Stimulated activated CD4-positive, alpha-beta T cell treated with anti-CD3 and anti-CD28 coated beads, Interleukin-4, amount 100 ng/mL, for 4 hours (primary cell): ENCODE measurements at regions not wholly inside any gene's neighbourhood (a gene's known extent, or its start where the extent isn't known, plus 50 kb on each side); places are given as distances from the start of the nearest gene placed in this dataset.

Experiments
- DNase-seq, 2 experiments: peaks; one replicate each; pipeline ENCODE4 v3.0.0-alpha.2; 2020

DNA sequence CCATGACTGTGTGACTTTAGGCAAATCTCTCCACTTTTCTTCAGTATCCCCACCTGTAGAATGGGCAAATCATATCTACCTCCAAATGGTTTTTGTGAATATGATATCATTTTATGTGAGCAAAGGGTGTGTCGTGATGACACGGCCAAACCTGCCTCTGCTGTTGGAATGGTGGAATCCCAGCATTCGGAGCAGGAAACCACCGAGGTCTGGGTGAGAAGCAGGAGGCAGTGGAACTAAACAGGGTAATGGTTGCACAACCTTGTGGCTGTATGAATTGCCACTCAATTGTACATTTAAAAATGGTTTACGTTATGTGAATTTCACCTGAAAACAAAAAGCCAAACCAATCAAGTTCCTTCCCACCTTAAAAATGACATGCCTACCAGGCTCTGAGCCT lies 131.4 kb upstream of the ZMIZ1 start:
- DNase-seq = no peak

DNA sequence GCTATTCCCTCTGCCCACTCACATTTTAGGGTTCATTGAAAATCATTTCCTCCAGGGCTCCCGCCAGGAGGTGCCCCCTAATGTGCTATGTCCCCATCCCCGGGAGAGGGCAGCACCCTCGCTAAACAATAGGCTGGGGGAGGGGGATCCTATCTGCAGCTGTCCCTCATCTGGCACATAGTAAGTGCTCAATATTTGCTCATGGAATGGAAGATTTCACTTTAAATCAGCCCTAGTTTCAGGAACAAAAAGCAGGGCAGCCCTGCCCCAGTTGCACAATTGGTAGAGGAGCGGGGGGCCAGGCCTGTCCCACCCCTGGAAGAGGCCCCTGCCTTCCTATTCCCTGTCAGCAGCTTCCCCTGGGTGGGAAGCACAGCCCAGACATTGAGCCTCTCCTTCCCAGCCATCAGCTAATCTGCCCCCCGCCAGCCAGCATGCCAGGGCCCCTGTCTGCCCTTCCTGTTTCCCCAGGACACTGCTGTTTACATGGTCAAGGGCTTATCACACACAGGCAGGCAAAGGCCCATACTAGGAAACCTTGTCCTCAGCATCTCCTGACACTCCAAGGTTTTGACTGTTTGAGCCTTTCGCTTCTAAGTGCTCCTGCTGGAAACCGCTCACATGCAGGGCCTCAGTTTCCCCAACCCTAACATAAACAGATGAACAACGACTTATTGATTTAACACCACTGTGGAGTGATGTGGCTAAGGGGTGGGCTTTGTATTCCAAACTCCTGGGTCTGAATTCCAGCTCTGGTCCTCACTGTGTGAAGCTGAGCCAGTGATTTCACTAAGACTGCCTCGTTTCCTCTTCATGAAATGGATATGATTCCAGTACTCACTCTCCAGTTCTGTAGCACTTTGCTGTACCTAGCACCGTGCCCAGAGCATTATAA lies 130.7 kb upstream of the ZMIZ1 start:
- no peak for DNase-seq

DNA sequence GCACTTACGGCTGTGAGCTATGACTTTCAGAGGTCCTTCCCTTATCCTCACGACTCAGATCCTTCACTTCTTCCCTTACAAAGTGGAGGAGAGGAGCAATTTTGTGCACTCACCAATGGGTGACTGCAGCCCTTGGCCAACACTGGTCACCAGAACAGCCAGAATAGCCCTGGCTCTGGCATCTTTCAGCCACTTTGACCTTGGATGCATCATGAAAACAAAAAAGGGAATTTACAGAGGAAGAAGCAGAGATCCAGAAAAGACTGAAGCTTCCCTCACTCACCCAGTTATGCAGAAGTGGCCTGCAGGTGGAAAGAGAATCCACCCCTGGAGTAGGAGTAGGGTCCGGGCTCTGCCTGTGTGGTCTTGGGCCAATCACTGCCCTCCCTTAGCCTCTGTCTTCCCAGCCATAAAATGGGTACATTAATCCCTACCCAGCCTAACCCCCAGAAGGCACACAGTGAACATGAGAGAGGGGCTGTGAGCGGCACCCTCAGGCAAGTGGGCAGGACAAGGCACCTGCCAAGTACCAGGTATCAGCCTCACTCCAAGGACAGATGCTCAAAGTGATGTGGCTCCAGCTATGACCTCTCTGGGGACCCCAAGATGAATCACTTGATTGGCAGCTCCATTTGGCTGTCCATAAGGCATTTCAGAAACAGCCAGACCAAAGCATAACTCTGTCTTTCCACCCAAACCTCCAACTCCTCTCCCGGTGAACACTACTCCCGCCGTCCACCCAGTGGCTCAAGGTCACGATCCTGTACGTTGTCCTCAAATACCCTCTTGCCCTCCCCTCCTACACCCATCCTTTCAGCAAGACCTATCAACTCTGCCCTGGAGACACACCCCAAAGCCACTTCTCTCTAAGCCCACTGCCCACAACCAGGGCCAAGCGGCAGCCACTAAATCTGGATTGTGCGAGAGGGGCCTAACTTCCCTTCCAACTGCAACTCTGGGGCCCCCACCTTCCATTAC lies 129.8 kb upstream of the ZMIZ1 start:
- no peak for DNase-seq

DNA sequence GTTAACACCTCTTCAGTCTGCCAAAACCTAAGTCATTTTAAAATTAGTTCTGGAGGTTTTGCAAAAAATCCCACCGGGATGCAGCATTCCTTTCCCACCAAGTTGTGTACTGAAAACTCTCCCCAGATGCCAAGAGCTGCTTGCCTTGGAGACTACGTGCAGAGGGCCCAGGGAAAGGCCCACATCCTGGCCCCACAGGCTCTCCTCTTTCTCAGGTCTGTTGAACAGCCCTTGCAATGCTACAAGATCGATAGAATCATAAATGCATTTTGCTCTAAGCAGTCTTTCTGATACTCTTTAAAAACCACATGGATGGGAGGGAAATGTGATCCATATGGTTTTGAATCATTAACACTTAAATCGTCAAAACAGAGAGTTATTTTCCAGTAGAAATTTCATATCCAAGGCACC lies 126.7 kb upstream of the ZMIZ1 start:
- DNase-seq = no peak

DNA sequence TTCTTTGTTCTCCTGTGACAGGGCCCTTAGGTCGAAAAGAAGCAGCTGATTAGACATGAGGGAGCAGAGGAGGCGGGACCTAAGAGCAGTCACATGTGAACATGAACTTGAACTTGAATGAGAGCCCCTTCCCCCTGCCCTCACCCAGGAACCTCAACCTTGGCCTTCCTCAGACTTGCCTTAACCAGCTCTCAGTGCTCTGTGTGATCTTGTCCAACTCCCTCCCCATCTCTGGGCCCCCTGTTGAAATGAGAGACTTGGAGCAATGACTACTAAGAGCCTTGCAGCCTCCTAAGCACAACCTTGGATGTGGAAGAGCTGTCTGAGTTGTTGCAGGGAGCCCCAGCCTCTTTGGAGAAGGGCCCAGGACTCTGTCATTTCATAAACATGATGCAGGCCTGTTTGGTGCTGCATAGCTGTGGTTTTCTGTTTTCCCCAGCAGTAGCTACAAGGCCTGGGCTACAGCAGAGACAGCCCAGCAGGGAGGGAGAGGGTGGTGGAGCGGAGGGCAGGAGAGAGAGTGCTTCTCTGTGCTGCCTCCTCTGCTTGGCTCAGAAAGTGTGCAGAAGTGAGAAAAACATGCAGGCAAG lies 123.9 kb upstream of the ZMIZ1 start:
- no peak for DNase-seq

DNA sequence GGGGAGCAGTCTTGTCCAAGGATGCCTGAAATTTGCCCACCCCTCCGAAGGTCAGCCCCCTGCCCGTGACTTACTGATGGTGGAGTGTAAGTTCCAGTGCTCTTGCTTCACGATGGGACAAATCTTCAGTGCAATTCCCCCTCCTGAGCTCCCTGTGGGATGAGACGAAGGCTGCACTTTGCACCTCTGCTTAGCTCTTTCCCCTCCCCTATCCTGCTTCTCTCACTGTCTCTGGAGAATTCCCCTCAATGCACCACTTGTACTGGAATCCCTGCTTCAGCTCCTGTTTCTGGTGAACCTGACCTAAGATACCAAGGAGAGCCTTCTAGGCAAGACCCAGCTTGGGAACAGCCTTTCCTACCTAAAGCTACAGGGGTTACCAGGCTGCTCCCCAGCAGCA lies 122.9 kb upstream of the ZMIZ1 start:
- DNase-seq = no peak

DNA sequence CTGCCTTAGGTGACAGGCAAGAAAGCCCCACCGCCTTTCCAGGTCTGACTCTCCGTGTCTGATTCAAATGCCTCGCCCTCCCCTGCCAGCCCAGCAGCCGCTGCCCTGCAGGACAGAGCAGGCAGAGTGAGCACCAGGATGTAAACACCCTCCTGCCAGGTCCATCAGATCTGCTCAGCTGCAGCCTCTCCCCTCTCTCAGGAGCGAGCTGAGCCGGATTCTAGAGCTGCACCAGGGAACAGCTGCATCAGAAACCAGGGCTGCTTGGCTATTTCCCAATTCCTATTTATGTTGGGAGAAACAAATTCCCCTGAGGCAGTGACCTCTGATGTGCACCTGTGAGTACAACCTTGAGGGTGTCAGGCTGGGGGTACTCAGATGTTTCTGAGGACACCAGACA lies 121.5 kb upstream of the ZMIZ1 start:
- no peak for DNase-seq

DNA sequence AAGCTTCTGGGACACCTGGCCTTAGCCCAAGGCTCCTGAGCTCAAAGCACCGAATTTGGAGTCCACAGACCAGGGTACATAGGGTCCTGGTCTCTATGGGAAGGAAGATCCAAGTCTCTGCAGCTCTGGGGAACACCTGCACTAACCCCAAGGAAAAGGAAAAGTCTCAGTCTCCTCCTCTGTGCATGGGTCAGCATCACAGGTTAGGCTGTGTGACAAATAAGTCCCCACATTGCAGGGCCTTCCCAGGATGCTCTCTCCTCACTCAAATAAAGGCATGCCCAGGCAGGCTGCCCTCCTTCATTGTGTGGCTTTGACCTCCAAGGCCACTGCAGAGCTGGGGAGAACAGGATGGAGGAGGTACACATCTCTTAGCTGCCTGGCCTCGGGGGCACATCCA lies 121.0 kb upstream of the ZMIZ1 start:
- DNase-seq = no peak

DNA sequence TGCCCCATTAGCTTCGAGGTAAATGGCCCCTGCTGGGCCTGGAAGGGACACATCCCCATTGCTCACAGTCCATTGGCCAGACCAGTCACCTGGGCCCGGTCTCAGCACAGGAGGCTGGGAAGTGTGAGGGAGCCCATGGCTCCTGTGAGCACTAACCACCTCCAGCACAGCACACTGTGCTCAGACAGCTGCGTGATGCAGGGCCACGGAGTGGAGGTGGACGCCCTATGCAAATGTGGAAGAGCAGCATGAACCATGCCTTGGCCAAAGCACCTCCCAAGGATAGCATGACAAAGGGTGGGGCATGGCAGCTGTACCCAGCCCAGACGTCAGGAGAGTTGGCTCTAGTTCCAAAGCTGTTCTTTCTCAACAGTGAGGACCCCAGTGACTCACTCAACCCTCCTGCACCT lies 120.1 kb upstream of the ZMIZ1 start:
- DNase-seq = no peak

DNA sequence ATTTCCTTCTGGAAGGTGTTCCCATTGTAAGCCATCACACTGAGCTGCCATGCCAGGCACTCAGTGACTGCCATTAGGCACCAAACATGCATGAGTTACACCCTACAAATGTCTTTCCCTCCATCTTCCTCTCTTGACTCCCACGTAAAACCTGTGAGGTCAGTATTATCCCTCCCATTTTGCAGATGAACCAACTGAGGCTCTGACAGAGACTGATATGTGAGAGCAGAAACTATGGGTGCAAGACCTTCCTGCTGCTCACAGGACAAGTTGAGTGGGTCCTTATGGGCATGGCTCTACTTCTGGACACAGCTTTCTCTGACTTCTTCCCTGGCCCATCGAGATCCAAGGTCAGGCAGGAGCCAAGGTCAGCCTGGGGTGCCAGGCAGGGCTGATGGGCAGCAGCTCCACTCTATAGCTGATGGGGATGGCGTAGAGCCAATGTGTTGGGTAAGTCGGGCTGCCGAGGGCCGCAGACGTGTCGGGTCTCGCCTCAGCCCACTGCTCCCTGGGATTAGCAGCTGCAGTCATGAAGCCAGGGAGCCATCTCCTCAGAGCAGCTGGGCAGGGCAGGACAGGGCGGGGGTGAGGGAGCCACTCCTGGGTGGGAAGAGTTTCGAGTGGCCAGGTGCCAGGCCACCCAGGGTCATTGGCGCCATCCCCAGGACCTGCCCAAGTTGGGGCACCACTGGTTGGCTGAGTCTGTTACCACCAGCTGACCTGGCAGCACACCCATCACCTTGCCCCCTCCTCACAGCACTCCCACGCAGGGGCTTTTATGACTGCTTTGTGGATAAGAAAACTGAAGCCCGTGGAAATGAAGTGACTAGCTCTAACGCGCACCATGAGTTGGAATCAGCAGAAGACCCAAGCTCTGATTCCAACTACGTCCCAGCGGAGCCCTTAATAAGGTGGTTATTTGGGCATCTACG lies 117.8 kb upstream of the ZMIZ1 start:
- no peak for DNase-seq

DNA sequence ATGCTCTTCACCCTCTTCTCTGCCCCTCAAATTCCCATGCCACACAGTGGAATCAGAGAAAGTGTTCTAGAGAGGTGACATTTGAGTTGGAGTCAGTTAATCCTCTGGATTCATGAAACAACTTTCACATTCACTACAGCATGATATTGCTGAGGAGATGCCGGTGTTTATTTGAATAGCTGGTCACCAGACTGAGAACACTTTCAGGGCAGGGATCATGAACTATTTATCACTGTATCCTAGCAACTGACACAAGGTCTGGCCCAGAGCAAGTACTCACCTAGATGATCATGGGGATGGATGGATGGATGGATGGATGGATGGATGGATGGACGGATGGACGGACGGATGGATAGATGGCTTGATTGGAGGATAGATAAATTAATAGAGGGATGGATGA lies 116.7 kb upstream of the ZMIZ1 start:
- DNase-seq = no peak

DNA sequence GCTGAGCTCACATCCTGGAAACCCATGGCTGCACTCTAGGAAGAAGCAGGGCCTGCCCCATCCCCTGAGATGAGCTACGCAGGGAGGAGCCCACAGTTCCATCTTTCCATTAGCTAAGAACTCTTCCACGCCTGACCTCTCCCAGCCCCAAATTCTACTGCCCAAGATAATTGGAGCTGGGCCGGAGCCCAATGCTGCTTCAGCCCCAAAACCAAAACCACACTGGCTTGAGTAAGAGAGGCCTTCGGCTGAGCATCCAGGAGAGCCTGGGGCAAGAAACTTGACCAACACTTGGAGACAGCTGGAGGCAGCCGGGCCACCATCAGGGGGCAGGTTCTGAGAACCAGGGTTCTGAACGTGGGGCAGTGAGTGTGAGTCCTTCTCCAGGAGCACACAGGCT lies 116.1 kb upstream of the ZMIZ1 start:
- DNase-seq = no peak

DNA sequence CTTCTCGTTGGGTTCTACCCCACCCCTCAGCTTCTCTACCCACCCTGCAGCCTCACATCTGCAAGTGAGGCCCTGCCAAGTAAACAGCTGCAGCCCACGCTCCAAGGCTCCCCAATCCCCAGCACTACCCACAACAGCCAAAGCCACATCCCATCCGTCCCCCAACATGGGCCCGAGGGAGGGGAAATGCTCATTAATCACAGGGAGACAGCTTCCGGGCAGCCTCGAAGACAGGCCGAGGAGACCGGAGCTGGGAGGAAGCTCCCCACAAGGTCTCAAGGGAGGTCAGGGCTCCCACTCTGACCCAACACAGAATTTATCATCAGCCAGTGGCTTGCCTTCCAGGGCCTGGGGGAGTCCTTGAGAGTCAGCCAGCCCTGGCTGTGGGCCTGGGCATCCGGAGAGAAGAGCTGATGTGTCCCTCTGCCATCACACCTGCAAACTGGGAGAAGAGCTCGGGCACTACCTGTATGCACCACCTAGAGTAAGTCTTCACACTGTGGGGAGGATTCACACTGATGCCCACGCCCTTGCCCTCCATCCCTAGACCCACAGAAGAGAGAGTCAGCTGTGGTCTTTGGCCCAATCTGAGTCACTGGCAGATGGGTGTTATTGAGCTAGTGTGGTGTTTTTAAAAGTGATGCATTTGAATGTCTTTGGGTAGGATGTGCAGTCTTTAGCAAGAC lies 115.5 kb upstream of the ZMIZ1 start:
- no peak for DNase-seq

DNA sequence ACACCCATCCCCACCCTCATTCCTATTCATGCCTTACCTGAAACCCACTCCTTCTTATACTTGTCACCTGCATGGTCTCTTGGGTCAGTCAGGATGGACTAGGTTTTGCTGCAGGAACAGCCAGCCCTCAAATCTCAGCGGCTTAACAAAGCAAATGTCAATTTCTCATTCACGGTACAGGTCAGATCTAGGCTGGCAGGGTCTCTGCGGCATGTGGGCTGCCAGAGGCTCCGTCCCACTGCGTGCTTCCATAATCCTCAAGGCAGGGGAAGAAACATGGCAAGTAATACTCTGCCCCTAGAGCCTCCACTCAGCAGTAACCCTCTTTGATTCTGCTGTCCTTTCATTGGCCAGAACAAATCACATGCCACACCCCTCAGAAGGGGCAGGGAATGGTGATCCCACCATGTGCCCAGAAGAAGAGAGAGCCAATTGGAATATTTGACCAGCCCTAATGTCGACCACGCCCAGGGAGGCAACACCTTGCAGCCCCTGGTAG lies 114.9 kb upstream of the ZMIZ1 start:
- no peak for DNase-seq

DNA sequence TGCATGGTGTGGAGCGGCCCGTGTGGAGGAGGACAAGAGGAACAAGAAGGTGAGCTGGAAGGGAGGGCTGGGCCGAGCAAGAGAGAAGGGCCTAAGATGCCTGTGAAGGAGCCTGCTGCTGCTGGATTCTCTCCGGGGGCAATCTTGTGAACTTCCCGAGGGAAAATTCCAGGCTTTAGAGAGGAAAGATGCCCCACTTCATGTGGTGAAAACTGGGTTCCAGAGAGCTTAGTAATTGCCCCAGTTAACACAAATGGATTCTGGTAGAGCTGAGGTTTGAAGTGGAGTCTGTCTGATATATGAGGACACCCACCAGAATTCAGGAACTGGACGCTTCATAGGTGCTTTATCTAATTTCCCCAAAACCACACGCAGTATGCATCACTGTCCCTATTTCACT lies 114.1 kb upstream of the ZMIZ1 start:
- DNase-seq = no peak

DNA sequence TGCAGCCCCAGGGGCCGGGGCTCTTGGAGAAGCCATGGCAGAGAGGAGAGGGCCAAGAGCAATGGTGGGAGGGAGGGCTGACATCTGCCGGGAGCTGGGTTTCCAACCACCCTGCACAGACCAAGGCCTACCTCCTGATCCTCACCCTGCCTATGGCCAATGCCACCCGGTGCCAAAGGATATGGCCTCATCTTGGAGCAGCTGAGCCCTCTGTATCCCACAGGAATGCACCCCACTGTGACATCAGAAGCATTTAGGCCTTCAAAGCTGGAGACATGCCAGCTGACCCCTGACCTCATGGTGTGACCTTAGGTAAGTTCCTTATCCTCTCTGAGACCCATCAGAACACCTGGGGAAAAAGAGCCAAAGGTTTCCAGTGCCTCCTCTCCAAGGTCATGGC lies 113.6 kb upstream of the ZMIZ1 start:
- no peak for DNase-seq

DNA sequence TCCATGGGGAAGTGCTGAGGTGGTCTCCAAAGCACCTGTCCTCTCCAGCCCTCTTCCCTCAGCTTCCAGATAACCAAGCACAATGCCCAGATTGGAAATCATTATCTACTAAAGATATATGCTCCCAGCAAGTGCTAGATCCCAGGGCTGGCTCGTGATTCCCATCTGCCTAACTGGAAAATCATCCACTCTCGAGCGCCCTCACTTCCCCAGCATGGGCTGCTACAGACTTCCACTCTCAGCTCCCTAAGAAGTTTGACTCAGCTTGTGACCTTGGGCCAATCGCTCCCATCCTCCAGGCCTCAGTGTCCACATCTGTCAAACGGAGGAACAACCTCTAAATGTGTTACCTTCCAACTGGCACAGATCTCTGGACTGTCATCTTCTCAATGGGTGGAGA lies 112.4 kb upstream of the ZMIZ1 start:
- no peak for DNase-seq

DNA sequence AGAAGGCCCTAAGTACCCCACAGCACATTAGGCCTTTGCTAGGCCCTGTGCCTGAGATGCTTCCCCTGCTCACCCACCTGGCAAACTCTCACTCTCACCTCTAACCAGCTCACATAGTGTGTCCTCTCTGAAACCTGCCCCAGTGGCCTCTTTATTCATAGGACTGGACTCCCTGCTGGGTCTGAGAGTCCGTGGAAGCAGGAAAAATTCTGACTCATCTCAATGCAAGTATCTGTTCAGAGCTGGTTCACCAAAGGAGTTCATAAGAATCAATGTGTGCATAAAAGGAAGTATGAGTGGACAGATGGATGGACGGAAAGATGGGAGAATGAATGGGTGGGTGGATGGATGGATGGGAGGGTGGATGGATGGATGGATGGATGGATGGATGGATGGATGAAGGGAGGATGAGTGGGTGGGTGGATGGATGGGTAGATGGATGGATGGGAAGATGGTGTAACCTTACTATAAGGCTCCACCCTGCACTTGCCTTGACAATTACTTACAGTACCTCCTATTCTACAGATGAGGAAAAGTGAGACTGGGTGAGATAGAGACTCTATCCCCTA lies 111.2 kb upstream of the ZMIZ1 start:
- DNase-seq = no peak

DNA sequence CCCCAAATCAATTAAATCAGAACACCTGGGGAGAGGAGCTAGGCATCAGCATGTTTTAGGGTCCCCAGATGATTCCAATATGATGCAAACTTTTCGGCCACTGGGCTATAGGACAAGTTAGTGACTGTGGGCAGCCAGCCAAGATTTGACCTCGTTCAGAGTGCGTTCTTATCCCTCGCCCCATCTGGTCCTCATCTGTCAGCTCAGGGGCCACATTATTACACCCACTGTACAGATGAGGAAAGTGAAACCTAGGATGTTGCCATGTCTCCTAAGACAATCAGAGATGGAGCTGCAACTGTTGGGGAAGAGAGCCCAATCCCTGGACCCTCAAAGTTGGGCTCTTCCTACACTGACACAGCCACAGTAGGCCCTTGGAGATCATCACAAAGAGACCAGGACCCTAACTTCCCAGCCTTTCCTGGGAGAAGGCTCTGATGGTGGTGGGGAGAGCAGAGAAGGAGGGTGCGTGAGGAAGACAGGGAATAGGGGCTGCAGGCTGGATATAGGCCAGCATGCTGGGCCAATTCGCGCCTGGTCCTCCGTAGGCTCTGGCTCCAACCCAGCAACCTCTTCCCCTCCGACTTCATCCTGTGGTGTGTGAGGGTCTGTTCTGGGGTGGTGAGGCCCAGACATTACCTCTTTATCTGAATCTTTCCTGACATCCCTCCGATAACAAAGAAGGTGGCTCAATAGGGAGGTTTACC lies 109.4 kb upstream of the ZMIZ1 start:
- no peak for DNase-seq

DNA sequence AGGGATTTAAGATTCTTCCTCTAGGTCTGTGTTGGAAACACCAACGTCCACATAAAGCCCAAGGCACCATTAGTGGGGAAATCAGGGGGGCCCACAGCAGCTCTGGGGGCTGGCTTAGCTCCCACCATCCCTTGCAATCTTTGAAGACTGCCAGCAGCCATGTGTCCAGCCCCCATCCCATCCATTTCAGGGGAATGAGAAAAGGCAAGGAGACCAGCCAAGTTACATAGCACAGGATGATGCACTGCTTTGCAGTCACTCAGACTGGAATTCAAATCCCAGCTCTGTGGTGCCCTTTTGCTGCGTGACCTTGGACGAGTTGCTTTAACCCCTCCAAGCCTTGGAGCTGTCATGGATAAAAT lies 108.9 kb upstream of the ZMIZ1 start:
- no peak for DNase-seq
